ENCODE measurements at regions not wholly inside any gene's neighbourhood (a gene's known extent, or its start where the extent isn't known, plus 50 kb on each side); places are given as distances from the start of the nearest gene placed in this dataset.

GRCh38 chr5:126251024-126251423 is 172.2 kb upstream of the GRAMD2B start:
- no peak overlapping the region for H3K27ac Mint-ChIP-seq
- no peak for ATAC-seq (ENCODE audit: low read depth)
- TF ChIP-seq, protein P1, sequence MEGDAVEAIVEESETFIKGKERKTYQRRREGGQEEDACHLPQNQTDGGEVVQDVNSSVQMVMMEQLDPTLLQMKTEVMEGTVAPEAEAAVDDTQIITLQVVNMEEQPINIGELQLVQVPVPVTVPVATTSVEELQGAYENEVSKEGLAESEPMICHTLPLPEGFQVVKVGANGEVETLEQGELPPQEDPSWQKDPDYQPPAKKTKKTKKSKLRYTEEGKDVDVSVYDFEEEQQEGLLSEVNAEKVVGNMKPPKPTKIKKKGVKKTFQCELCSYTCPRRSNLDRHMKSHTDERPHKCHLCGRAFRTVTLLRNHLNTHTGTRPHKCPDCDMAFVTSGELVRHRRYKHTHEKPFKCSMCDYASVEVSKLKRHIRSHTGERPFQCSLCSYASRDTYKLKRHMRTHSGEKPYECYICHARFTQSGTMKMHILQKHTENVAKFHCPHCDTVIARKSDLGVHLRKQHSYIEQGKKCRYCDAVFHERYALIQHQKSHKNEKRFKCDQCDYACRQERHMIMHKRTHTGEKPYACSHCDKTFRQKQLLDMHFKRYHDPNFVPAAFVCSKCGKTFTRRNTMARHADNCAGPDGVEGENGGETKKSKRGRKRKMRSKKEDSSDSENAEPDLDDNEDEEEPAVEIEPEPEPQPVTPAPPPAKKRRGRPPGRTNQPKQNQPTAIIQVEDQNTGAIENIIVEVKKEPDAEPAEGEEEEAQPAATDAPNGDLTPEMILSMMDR (IDR thresholded peaks at IDR 0.05): no peak
- no peak overlapping the region for H3K4me3 Mint-ChIP-seq
- no peaks in the 10 kb centered on the region for H3K4me1 Mint-ChIP-seq
- peaks cover 6% of the 10 kb centered on the region for H3K27me3 Mint-ChIP-seq
- no peak for DNase-seq
- H3K36me3 Mint-ChIP-seq (ENCODE audit: low read depth): no peaks in the 10 kb centered on the region
- POLR2A ChIA-PET: no interaction called here
- intact Hi-C loops (cut with micrococcal nuclease): no loop called here
- H3K9me3 Mint-ChIP-seq: peaks cover 3% of the 10 kb centered on the region
- CTCF ChIA-PET: no interaction called here

- H3K27me3 Mint-ChIP-seq: peaks cover 3% of the 10 kb centered on the region
- TF ChIP-seq, protein P1 (IDR thresholded peaks at IDR 0.05): no peak
- no peak for ATAC-seq (ENCODE audit: low read depth)
- DNase-seq: no peak
- POLR2A ChIA-PET: no interaction called here
- peaks cover 3% of the 10 kb centered on the region for H3K9me3 Mint-ChIP-seq
- H3K27ac Mint-ChIP-seq: no peak overlapping the region
- no peak overlapping the region for H3K4me3 Mint-ChIP-seq
- intact Hi-C loops (cut with micrococcal nuclease): no loop called here
- no peaks in the 10 kb centered on the region for H3K36me3 Mint-ChIP-seq (ENCODE audit: low read depth)
- no peaks in the 10 kb centered on the region for H3K4me1 Mint-ChIP-seq
- CTCF ChIA-PET: no interaction called here
These were observed 169.8 kb upstream of the GRAMD2B start for GRCh38 chr5:126253406-126253805.

DNA sequence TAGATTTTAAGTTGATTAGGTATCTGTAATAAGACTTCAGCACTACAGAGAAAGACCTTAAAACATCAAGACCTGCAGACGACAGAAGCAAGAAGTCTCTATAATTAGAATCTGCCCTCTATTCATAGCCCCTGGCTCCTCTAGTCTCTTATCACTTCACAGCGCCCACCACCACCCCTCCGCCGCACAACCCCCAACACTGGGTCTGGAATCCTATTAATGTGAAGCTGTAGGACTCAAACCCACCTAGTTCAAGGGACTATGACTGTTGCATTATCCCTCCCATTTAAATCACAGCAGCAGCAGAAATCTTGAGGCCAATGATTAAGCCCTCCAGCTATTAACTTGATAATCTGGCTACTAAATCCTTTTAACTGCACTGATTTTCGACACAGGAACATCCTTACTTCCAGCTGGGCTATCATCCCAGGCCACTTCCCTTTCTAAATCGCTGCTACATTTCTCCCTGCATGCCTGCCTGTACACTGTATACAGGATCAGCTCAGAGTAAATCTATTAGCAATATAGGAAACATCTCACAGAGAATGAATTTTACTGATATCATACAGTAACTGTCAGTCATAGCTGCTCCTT is 159.5 kb upstream of the GRAMD2B start:
- H3K9me3 Mint-ChIP-seq: peaks cover 7% of the 10 kb centered on the region
- H3K27ac Mint-ChIP-seq: no peak overlapping the region
- H3K4me3 Mint-ChIP-seq: no peak overlapping the region
- peaks cover 2% of the 10 kb centered on the region for H3K27me3 Mint-ChIP-seq
- no peaks in the 10 kb centered on the region for H3K4me1 Mint-ChIP-seq
- TF ChIP-seq, protein P1 (IDR thresholded peaks at IDR 0.05): no peak
- no peak for ATAC-seq (ENCODE audit: low read depth)
- no peaks in the 10 kb centered on the region for H3K36me3 Mint-ChIP-seq (ENCODE audit: low read depth)
- ChIA-PET CTCF (no interaction called here), POLR2A (no interaction called here)
- no peak for DNase-seq
- intact Hi-C loops (cut with micrococcal nuclease): no loop called here

DNA sequence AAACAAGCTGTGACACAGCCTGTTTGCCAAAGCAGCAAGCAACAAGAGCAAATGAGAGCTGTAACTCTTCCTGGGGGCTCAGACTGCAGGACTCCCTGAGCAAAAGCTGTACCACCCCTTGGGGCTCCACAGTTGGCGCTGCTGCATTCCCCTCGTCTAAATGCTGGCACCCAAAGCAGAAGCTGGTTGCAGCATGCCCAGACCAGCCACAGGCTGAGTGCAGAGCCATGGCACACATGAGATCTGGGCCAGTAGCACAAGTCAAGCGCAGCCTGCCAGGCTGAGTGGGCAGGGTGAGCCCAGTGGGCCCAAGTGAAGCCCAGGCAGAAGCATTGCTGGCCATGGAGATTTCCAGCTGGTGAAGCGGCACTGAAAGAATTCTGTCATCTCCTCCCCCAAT is 157.3 kb upstream of the GRAMD2B start:
- no peak overlapping the region for H3K4me3 Mint-ChIP-seq
- no peak for ATAC-seq (ENCODE audit: low read depth)
- intact Hi-C loops (cut with micrococcal nuclease): no loop called here

GRCh38 chr5:126267438-126267837 is 155.8 kb upstream of the GRAMD2B start:
- Mint-ChIP-seq H3K4me1 (no peaks in the 10 kb centered on the region), H3K27me3 (no peaks in the 10 kb centered on the region), H3K27ac (no peak overlapping the region), H3K4me3 (no peak overlapping the region), H3K36me3 (ENCODE audit: low read depth) (no peaks in the 10 kb centered on the region), H3K9me3 (no peaks in the 10 kb centered on the region)
- TF ChIP-seq, protein P1 (IDR thresholded peaks at IDR 0.05): no peak
- no peak for ATAC-seq (ENCODE audit: low read depth)
- DNase-seq: no peak
- intact Hi-C loops (cut with micrococcal nuclease): no loop called here
- POLR2A ChIA-PET: no interaction called here
- CTCF ChIA-PET: no interaction called here

More for the DNA sequence above, 157.3 kb upstream of the GRAMD2B start:
- ChIA-PET POLR2A (no interaction called here), CTCF (no interaction called here)
- peaks cover 2% of the 10 kb centered on the region for H3K9me3 Mint-ChIP-seq
- no peaks in the 10 kb centered on the region for H3K4me1 Mint-ChIP-seq
- DNase-seq: no peak
- H3K36me3 Mint-ChIP-seq (ENCODE audit: low read depth): no peaks in the 10 kb centered on the region
- H3K27me3 Mint-ChIP-seq: peaks cover 2% of the 10 kb centered on the region
- TF ChIP-seq, protein P1 (IDR thresholded peaks at IDR 0.05): no peak
- H3K27ac Mint-ChIP-seq: no peak overlapping the region
